ENCODE measurements at regions not wholly inside any gene's neighbourhood (a gene's known extent, or its start where the extent isn't known, plus 50 kb on each side); places are given as distances from the start of the nearest gene placed in this dataset.

DNA sequence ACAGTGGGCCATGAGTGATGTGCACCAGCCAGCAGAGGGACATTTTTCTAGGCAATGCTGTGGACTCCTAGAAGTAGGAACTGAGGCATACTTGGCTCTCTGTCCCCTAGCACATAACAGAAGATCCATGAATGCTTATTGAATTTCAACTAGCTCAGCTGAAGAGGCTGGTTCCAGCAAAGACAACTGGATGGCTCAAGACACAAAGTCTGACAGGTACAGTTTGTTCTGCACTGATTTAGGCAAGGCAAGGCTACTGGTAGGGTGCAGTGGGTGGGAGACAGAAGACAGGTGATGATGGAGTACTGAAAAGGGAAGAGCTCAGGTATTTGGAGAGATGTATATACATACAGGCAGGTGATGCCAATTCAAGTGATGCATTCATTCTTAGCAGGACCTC is 72.4 kb upstream of the USP47 start:
- H3K4me1 ChIP-seq (ENCODE audit: control insufficient read depth, insufficient read depth, low read length), result no peaks in the 10 kb centered on the region
- H3K27ac ChIP-seq (ENCODE audit: low read length), result no peak overlapping the region
- TF ChIP-seq, protein P1, sequence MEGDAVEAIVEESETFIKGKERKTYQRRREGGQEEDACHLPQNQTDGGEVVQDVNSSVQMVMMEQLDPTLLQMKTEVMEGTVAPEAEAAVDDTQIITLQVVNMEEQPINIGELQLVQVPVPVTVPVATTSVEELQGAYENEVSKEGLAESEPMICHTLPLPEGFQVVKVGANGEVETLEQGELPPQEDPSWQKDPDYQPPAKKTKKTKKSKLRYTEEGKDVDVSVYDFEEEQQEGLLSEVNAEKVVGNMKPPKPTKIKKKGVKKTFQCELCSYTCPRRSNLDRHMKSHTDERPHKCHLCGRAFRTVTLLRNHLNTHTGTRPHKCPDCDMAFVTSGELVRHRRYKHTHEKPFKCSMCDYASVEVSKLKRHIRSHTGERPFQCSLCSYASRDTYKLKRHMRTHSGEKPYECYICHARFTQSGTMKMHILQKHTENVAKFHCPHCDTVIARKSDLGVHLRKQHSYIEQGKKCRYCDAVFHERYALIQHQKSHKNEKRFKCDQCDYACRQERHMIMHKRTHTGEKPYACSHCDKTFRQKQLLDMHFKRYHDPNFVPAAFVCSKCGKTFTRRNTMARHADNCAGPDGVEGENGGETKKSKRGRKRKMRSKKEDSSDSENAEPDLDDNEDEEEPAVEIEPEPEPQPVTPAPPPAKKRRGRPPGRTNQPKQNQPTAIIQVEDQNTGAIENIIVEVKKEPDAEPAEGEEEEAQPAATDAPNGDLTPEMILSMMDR (IDR thresholded peaks at IDR 0.05), result no peak
- no peaks in the 10 kb centered on the region for H3K4me1 Mint-ChIP-seq
- no peak for DNase-seq
- no peaks in the 10 kb centered on the region for H3K27me3 ChIP-seq (ENCODE audit: control insufficient read depth, insufficient read depth, low read length)
- H3K27me3 Mint-ChIP-seq (ENCODE audit: low read depth in 2 of 2), result peaks cover 23 to 68% of the 10 kb centered on the region in 2 donors
- H3K36me3 Mint-ChIP-seq, result no peaks in the 10 kb centered on the region
- no peak overlapping the region for H3K27ac Mint-ChIP-seq
- no peak for ATAC-seq
- no peaks in the 10 kb centered on the region for H3K9me3 Mint-ChIP-seq
- H3K9me3 ChIP-seq (ENCODE audit: control insufficient read depth, insufficient read depth, low read length), result no peaks in the 10 kb centered on the region
- no peak overlapping the region for H3K4me3 Mint-ChIP-seq
- no peaks in the 10 kb centered on the region for H3K36me3 ChIP-seq (ENCODE audit: control insufficient read depth, insufficient read depth, low read length)
- H3K4me3 ChIP-seq (ENCODE audit: low read length), result no peak overlapping the region
- intact Hi-C loops (cut with micrococcal nuclease), result no loop called here

DNA sequence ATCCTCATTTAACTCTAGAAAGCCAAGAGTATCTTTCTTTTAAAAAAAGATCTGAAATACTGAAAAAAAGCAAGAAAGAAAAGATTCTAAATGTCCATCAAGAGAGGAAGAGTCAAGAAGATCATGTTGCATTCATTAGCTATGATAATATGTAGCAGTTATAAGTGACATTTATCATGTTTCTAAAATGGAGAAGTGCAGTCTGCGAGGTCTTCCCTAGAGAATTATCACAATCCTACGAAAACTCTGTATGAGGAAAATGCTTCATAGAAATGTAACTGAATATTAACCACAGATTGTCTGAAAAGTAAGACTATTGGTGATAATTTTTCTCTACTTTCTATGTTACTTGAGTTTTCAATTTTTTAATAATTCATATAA is 77.4 kb upstream of the USP47 start:
- Histone ChIP-seq H3K9me3 (ENCODE audit: control insufficient read depth, insufficient read depth, low read length) (no peaks in the 10 kb centered on the region), H3K4me3 (ENCODE audit: low read length) (no peak overlapping the region), H3K27me3 (ENCODE audit: control insufficient read depth, insufficient read depth, low read length) (peaks cover 6% of the 10 kb centered on the region), H3K4me1 (ENCODE audit: control insufficient read depth, insufficient read depth, low read length) (no peaks in the 10 kb centered on the region), H3K27ac (ENCODE audit: low read length) (no peak overlapping the region), H3K36me3 (ENCODE audit: control insufficient read depth, insufficient read depth, low read length) (no peaks in the 10 kb centered on the region)
- no peaks in the 10 kb centered on the region for H3K4me1 Mint-ChIP-seq
- H3K27me3 Mint-ChIP-seq (ENCODE audit: low read depth in 2 of 2), result peaks cover 39 to 69% of the 10 kb centered on the region in 2 donors
- no peak for ATAC-seq
- intact Hi-C loops (cut with micrococcal nuclease), result no loop called here
- no peaks in the 10 kb centered on the region for H3K9me3 Mint-ChIP-seq
- 60% methylated on average over 1 of the region's 2 CpGs for WGBS (ENCODE audit: insufficient coverage)
- no peak overlapping the region for H3K27ac Mint-ChIP-seq
- H3K4me3 Mint-ChIP-seq, result no peak overlapping the region
- no peaks in the 10 kb centered on the region for H3K36me3 Mint-ChIP-seq
- TF ChIP-seq, protein P1 (IDR thresholded peaks at IDR 0.05), result no peak
- no peak for DNase-seq

DNA sequence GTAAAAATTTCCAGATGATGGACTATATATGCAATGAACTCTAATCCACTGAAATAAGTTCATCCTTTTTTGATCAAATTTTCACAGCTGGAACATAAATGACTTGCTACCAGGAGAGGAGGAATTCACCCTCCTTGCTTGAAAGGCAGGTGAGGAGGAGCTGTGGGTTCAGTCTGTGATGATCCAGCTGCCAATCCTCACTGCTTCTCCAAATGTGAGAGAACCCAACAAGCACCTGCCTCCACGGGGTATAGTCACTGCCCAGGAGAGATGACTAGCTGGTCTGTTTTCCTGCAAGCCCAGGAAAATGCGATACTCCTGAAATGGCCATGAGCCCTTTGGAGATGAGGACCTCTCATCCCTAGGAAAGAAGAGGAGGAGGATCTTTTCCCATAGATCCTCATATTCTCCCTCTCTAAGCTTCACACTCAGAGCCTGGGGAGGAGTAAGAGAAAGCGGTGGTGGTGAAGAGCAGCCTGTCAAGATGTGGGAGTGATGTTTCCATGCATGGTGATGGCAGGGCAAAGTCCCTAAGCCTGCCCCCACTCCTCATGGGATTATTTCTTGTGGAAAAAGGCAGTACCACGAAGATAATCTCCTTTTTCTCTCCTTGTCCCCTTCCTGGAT is 77.9 kb upstream of the USP47 start:
- Histone ChIP-seq H3K27me3 (ENCODE audit: control insufficient read depth, insufficient read depth, low read length) (peaks cover 6% of the 10 kb centered on the region), H3K4me1 (ENCODE audit: control insufficient read depth, insufficient read depth, low read length) (no peaks in the 10 kb centered on the region), H3K4me3 (ENCODE audit: low read length) (no peak overlapping the region), H3K27ac (ENCODE audit: low read length) (no peak overlapping the region), H3K9me3 (ENCODE audit: control insufficient read depth, insufficient read depth, low read length) (no peaks in the 10 kb centered on the region), H3K36me3 (ENCODE audit: control insufficient read depth, insufficient read depth, low read length) (no peaks in the 10 kb centered on the region)
- Mint-ChIP-seq H3K27me3 (ENCODE audit: low read depth in 2 of 2) (peaks cover 36 to 67% of the 10 kb centered on the region in 2 donors), H3K4me1 (no peaks in the 10 kb centered on the region), H3K36me3 (no peaks in the 10 kb centered on the region), H3K27ac (no peak overlapping the region), H3K4me3 (no peak overlapping the region), H3K9me3 (no peaks in the 10 kb centered on the region)
- no peak for ATAC-seq
- WGBS (ENCODE audit: insufficient coverage), result 73% methylated on average over 1 of the region's 4 CpGs
- intact Hi-C loops (cut with micrococcal nuclease), result no loop called here
- TF ChIP-seq, protein P1 (IDR thresholded peaks at IDR 0.05), result no peak
- DNase-seq, result no peak

DNA sequence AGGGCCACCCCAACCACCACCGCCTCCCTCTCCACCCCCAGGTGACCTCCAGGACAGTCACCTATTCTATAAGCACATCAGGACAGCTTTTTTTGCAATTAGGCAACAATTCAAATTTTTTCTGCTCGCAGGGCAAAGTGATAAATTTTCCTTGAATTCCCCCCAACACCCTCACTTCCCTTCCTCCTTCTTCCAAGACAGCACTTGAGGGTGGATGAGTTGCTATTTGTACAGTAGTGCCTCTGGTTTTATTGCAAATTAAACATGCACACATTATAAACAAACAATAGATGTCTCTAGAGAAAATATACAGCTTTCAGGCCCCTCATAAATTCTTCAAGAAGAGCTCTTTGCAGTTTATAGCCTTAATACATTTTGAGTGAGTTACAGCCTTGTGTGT is 80.9 kb upstream of the USP47 start:
- peaks cover 6% of the 10 kb centered on the region for H3K27me3 ChIP-seq (ENCODE audit: control insufficient read depth, insufficient read depth, low read length)
- TF ChIP-seq, protein P1 (IDR thresholded peaks at IDR 0.05), result no peak

More for the DNA sequence above, 80.9 kb upstream of the USP47 start:
- Mint-ChIP-seq H3K4me3 (no peak overlapping the region), H3K27ac (no peak overlapping the region), H3K9me3 (no peaks in the 10 kb centered on the region), H3K4me1 (no peaks in the 10 kb centered on the region), H3K27me3 (ENCODE audit: low read depth in 2 of 2) (peaks cover 29 to 48% of the 10 kb centered on the region in 2 donors), H3K36me3 (no peaks in the 10 kb centered on the region)
- 66% methylated on average over 2 of the region's 2 CpGs for WGBS (ENCODE audit: insufficient coverage)
- DNase-seq (no peak), ATAC-seq (no peak)
- Histone ChIP-seq H3K9me3 (ENCODE audit: control insufficient read depth, insufficient read depth, low read length) (no peaks in the 10 kb centered on the region), H3K4me1 (ENCODE audit: control insufficient read depth, insufficient read depth, low read length) (no peaks in the 10 kb centered on the region), H3K36me3 (ENCODE audit: control insufficient read depth, insufficient read depth, low read length) (no peaks in the 10 kb centered on the region), H3K4me3 (ENCODE audit: low read length) (no peak overlapping the region), H3K27ac (ENCODE audit: low read length) (no peak overlapping the region)
- intact Hi-C loops (cut with micrococcal nuclease), result no loop called here

Data from natural killer cell (primary cell).